H1 (cell line): ENCODE measurements at regions not wholly inside any gene's neighbourhood (a gene's known extent, or its start where the extent isn't known, plus 50 kb on each side); places are given as distances from the start of the nearest gene placed in this dataset.

Experiments
- CTCF ChIA-PET: fragments of 300-600 bp; sonication (Branson Sonifier 250); formaldehyde crosslinking; loops from one replicate; lab custom pipeline; 2021; ENCODE audit not compliant: partially characterized antibody; lab: Charles Lee
- POLR2A ChIA-PET: fragments of 300-600 bp; sonication (Branson Sonifier 250); formaldehyde crosslinking; loops from one replicate; lab custom pipeline; 2021; ENCODE audit warnings: inconsistent platforms; ENCODE audit not compliant: partially characterized antibody; lab: Charles Lee
- DNase-seq, 2 experiments: peaks; one replicate each; pipeline versions ENCODE4 v3.0.0 to v3.0.0-alpha.2; 2010 to 2022; ENCODE audit warnings: low spot score in 2 of 2, low read depth in 1 of 2, mixed read lengths in 1 of 2
- FAIRE-seq: peaks from 2 replicates; lab custom pipeline; 2011; peaks lifted over from hg19 to GRCh38; lab: Jason Lieb, UNC
- H2AFZ ChIP-seq: 2 replicates; pipeline ENCODE4 v1.8.1; 2012; ENCODE audit warnings: low read length, inconsistent platforms
- H2AK5ac ChIP-seq: 2 replicates; pipeline ENCODE4 v1.6.1; 2013; ENCODE audit warnings: low read depth, low read length
- H2BK120ac ChIP-seq: replicated peaks from 2 replicates; pipeline ENCODE3; 2013; ENCODE audit warnings: low read depth, low read length, inconsistent platforms
- H2BK12ac ChIP-seq: 2 replicates; pipeline ENCODE4 v1.6.1; 2013; ENCODE audit warnings: low read depth, low read length
- H2BK15ac ChIP-seq: 2 replicates; pipeline ENCODE4 v1.6.1; 2013; ENCODE audit warnings: low read length
- H2BK20ac ChIP-seq: 2 replicates; pipeline ENCODE4 v1.6.1; 2013; ENCODE audit warnings: low read length
- H2BK5ac ChIP-seq: 2 replicates; pipeline ENCODE4 v1.6.1; 2013; ENCODE audit warnings: low read depth, low read length
- H3K14ac ChIP-seq: 2 replicates; pipeline ENCODE4 v1.6.1; 2013; ENCODE audit warnings: inconsistent platforms; ENCODE audit not compliant: insufficient read length
- H3K18ac ChIP-seq: 2 replicates; pipeline ENCODE4 v1.6.1; 2013; ENCODE audit warnings: low read length; ENCODE audit errors: extremely low read depth
- H3K23ac ChIP-seq: 2 replicates; pipeline ENCODE4 v1.6.1; 2013; ENCODE audit warnings: inconsistent platforms; ENCODE audit not compliant: insufficient read length
- H3K23me2 ChIP-seq: 2 replicates; pipeline ENCODE4 v1.6.1; 2013; ENCODE audit warnings: low read depth, low read length
- H3K27ac ChIP-seq: 2 replicates; pipeline ENCODE4 v1.6.1; 2011; ENCODE audit warnings: low read depth, low read length, inconsistent platforms
- H3K27me3 ChIP-seq, 4 experiments: replicated peaks in 1 of 4; 1 replicate in 1 of 4; 2 replicates in 3 of 4; pipeline versions ENCODE4 v1.6.1 to v1.8.1; 2011 to 2013; ENCODE audit warnings: low read length in 3 of 4, mild to moderate bottlenecking in 3 of 4, inconsistent platforms in 2 of 4, mixed read lengths in 2 of 4, moderate library complexity in 1 of 4; ENCODE audit not compliant: control insufficient read depth in 3 of 4, insufficient read depth in 3 of 4; ENCODE audit errors: extremely low read depth in 1 of 4
- H3K36me3 ChIP-seq, 4 experiments: 2 replicates each; pipeline versions ENCODE4 v1.6.1 to v1.8.1; 2011 to 2013; ENCODE audit warnings: mild to moderate bottlenecking in 4 of 4, low read length in 3 of 4, moderate library complexity in 2 of 4, control low read depth in 1 of 4, inconsistent platforms in 1 of 4; ENCODE audit not compliant: insufficient read depth in 4 of 4, control insufficient read depth in 2 of 4
- H3K4ac ChIP-seq: replicated peaks from 2 replicates; pipeline ENCODE3; 2013; ENCODE audit warnings: low read length, low read depth, mixed read lengths, inconsistent platforms; ENCODE audit not compliant: insufficient read length
- H3K4me1 ChIP-seq, 4 experiments: replicated peaks in 1 of 4; 1 replicate in 1 of 4; 2 replicates in 3 of 4; pipeline versions ENCODE4 v1.6.1 to v1.8.1; 2011 to 2013; ENCODE audit warnings: low read length in 3 of 4, inconsistent platforms in 2 of 4, mixed read lengths in 1 of 4; ENCODE audit not compliant: insufficient read depth in 4 of 4, control insufficient read depth in 3 of 4
- H3K4me2 ChIP-seq, 2 experiments: 2 replicates each; pipeline versions ENCODE4 v1.6.1 to v1.8.1; 2011 to 2013; ENCODE audit warnings: low read depth in 2 of 2, low read length in 2 of 2, control low read depth in 1 of 2, inconsistent platforms in 1 of 2, mild to moderate bottlenecking in 1 of 2; ENCODE audit not compliant: insufficient read depth in 1 of 2
- H3K4me3 ChIP-seq, 4 experiments: fragments of 200-600, 300-600 bp in 1 of 4; sonication (generic), shearing (Covaris generic), sonication (Bioruptor Twin) in 1 of 4; 2 replicates each; pipeline versions ENCODE4 v1.5.1 to v1.8.1; 2011 to 2016; ENCODE audit warnings: low read length in 4 of 4, low read depth in 3 of 4, control low read depth in 2 of 4, inconsistent platforms in 2 of 4, mild to moderate bottlenecking in 2 of 4, mixed read lengths in 1 of 4, moderate library complexity in 1 of 4; ENCODE audit not compliant: insufficient read depth in 2 of 4; ENCODE audit errors: extremely low read depth in 1 of 4
- H3K56ac ChIP-seq: replicated peaks from 2 replicates; pipeline ENCODE3; 2013; ENCODE audit warnings: low read depth, mild to moderate bottlenecking, mixed read lengths, low read length, inconsistent platforms; ENCODE audit not compliant: insufficient read length
- H3K79me1 ChIP-seq: 2 replicates; pipeline ENCODE4 v1.6.1; 2013; ENCODE audit warnings: low read depth, low read length, control low read depth
- H3K79me2 ChIP-seq, 2 experiments: 2 replicates each; pipeline versions ENCODE4 v1.6.1 to v1.8.1; 2012 to 2013; ENCODE audit warnings: low read length in 2 of 2, mild to moderate bottlenecking in 2 of 2, inconsistent platforms in 1 of 2; ENCODE audit not compliant: insufficient read depth in 2 of 2, control insufficient read depth in 1 of 2
- H3K9ac ChIP-seq, 4 experiments: replicated peaks in 1 of 4; 1 replicate in 1 of 4; 2 replicates in 3 of 4; pipeline versions ENCODE4 v1.6.1 to v1.8.1; 2011 to 2013; ENCODE audit warnings: low read depth in 3 of 4, low read length in 3 of 4, control low read depth in 2 of 4, mild to moderate bottlenecking in 2 of 4, moderate library complexity in 2 of 4, inconsistent platforms in 1 of 4; ENCODE audit errors: extremely low read depth in 1 of 4
- H3K9me3 ChIP-seq, 2 experiments: 2 replicates each; pipeline versions ENCODE4 v1.6.1 to v1.8.1; 2012 to 2013; ENCODE audit warnings: mild to moderate bottlenecking in 2 of 2, moderate library complexity in 2 of 2, control low read depth in 1 of 2, inconsistent platforms in 1 of 2, low read depth in 1 of 2, low read length in 1 of 2, mixed read lengths in 1 of 2; ENCODE audit not compliant: insufficient read depth in 2 of 2
- H4K20me1 ChIP-seq, 2 experiments: replicated peaks in 1 of 2; 2 replicates each; pipeline versions ENCODE3 to v1.8.1; 2011 to 2013; ENCODE audit warnings: inconsistent platforms in 2 of 2, low read length in 2 of 2, mild to moderate bottlenecking in 1 of 2; ENCODE audit not compliant: insufficient read depth in 2 of 2, control insufficient read depth in 1 of 2
- H4K5ac ChIP-seq: 2 replicates; pipeline ENCODE4 v1.6.1; 2013; ENCODE audit warnings: low read length, low read depth, mixed read lengths, inconsistent platforms; ENCODE audit not compliant: insufficient read length
- H4K8ac ChIP-seq: 2 replicates; pipeline ENCODE4 v1.8.0; 2013; ENCODE audit warnings: mild to moderate bottlenecking, moderate library complexity, low read length, inconsistent platforms; ENCODE audit not compliant: insufficient read depth; ENCODE audit errors: extremely low read depth
- H4K91ac ChIP-seq: replicated peaks from 2 replicates; pipeline ENCODE3; 2013; ENCODE audit warnings: low read length, mixed read lengths, inconsistent platforms; ENCODE audit not compliant: insufficient read length
- ATF2 ChIP-seq: IDR thresholded peaks from 2 replicates; pipeline ENCODE4 v1.6.1; 2012; ENCODE audit warnings: low read length, inconsistent platforms
- E2F6 ChIP-seq: IDR thresholded peaks from 2 replicates; pipeline ENCODE4 v1.6.1; 2012; ENCODE audit warnings: inconsistent platforms
- FOSL1 ChIP-seq: IDR thresholded peaks from 2 replicates; pipeline ENCODE4 v1.6.1; 2011; ENCODE audit warnings: mild to moderate bottlenecking, low read depth, low read length, moderate library complexity; ENCODE audit not compliant: insufficient read depth
- JUN ChIP-seq: IDR thresholded peaks from 2 replicates; pipeline ENCODE4 v1.6.1; 2011; ENCODE audit warnings: low read depth, mild to moderate bottlenecking, improper control_type of control experiment, low read length
- PHF8 ChIP-seq: fragments of 200-600 bp; sonication (generic); conservative IDR thresholded peaks from 2 replicates; pipeline ENCODE4 v1.7.1; 2012; ENCODE audit warnings: low read depth, mild to moderate bottlenecking, inconsistent platforms, low read length, moderate library complexity
- POLR2A ChIP-seq, 2 experiments: IDR thresholded peaks; 1 replicate in 1 of 2; 2 replicates in 1 of 2; pipeline ENCODE4 v1.6.1; 2011; ENCODE audit warnings: low read depth in 2 of 2, low read length in 2 of 2, mild to moderate bottlenecking in 2 of 2; ENCODE audit errors: control extremely low read depth in 1 of 2
- SIN3A ChIP-seq, 2 experiments: IDR thresholded peaks in 1 of 2; conservative IDR thresholded peaks in 1 of 2; 2 replicates each; pipeline ENCODE4 v1.6.1; 2011 to 2012; ENCODE audit warnings: low read length in 2 of 2, improper control_type of control experiment in 1 of 2, low read depth in 1 of 2, mild to moderate bottlenecking in 1 of 2
- SIX5 ChIP-seq: IDR thresholded peaks from 2 replicates; pipeline ENCODE4 v1.6.1; 2011; ENCODE audit warnings: mild to moderate bottlenecking, low read depth, low read length
- TCF12 ChIP-seq: IDR thresholded peaks from 2 replicates; pipeline ENCODE4 v1.6.1; 2011; ENCODE audit warnings: low read depth, mild to moderate bottlenecking, low read length
- ZNF274 ChIP-seq: IDR thresholded peaks from 2 replicates; pipeline ENCODE4 v1.7.0; 2012; ENCODE audit warnings: low read length, borderline replicate concordance; ENCODE audit errors: extremely low read depth
- WGBS, 2 experiments: shearing (Covaris generic) in 1 of 2; methylation state at CpG; one replicate each; pipeline versions ENCODE4 v1.1.6 to v1.1.7; 2013 to 2015; ENCODE audit warnings: low lambda C conversion rate in 2 of 2, mixed read lengths in 2 of 2, inconsistent platforms in 1 of 2, low coverage in 1 of 2, missing lambda C conversion rate in 1 of 2; ENCODE audit not compliant: insufficient replicate concordance in 2 of 2, insufficient coverage in 1 of 2, insufficient read length in 1 of 2; ENCODE audit errors: extremely low coverage in 1 of 2, missing lambda C conversion rate in 1 of 2; 5-methylcytosine and 5-hydroxymethylcytosine counted together
- TF ChIP-seq, protein P1 (sequence below): IDR thresholded peaks from 2 replicates; pipeline ENCODE4 v1.6.1; 2012; ENCODE audit warnings: inconsistent platforms

- Histone ChIP-seq H2BK120ac (no peak overlapping the region), H4K20me1 (no peaks in the 10 kb centered on the region), H3K79me1 (no peaks in the 10 kb centered on the region), H3K9ac (no peak overlapping the region), H4K5ac (no peak overlapping the region), H3K4ac (no peak overlapping the region), H3K56ac (no peak overlapping the region), H2BK20ac (no peak overlapping the region), H3K23me2 (no peaks in the 10 kb centered on the region), H3K4me2 (no peak overlapping the region), H4K8ac (no peak overlapping the region), H3K14ac (no peak overlapping the region), H4K91ac (no peak overlapping the region), H3K79me2 (no peaks in the 10 kb centered on the region), H3K27ac (no peak overlapping the region), H3K9me3 (no peaks in the 10 kb centered on the region), H3K4me1 (no peaks in the 10 kb centered on the region), H3K18ac (no peak overlapping the region), H3K36me3 (no peaks in the 10 kb centered on the region), H2BK15ac (no peak overlapping the region), H3K27me3 (no peaks in the 10 kb centered on the region), H2AK5ac (no peak overlapping the region), H2AFZ (no peak overlapping the region), H3K23ac (no peak overlapping the region), H3K4me3 (no peak overlapping the region), H2BK12ac (no peak overlapping the region), H2BK5ac (no peak overlapping the region)
- ChIA-PET POLR2A (no interaction called here), CTCF (no interaction called here)
- DNase-seq (no peak), FAIRE-seq (no peak)
- 87% methylated on average over 5 of the region's 5 CpGs; no CpG with 5 or more reads in 1 of the 2 experiments for WGBS, 2 experiments
- TF ChIP-seq ATF2 (no peak), TCF12 (no peak), PHF8 (no peak), ZNF274 (no peak), SIX5 (no peak), POLR2A (IDR thresholded peaks at IDR 0.05; ENCODE audit: control extremely low read depth in 1 of 2, low read depth in 2 of 2, low read length in 2 of 2) (no peak), E2F6 (no peak), FOSL1 (no peak), JUN (no peak), SIN3A (conservative IDR thresholded peaks at IDR 0.05 in 1 of 2, IDR thresholded peaks at IDR 0.05 in 1 of 2; ENCODE audit: low read depth in 1 of 2, low read length in 2 of 2) (no peak)
- TF ChIP-seq, protein P1, sequence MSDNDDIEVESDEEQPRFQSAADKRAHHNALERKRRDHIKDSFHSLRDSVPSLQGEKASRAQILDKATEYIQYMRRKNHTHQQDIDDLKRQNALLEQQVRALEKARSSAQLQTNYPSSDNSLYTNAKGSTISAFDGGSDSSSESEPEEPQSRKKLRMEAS = no peak
Observed at GRCh38 chr10:29826801-29827450, 192.2 kb upstream of the SVIL start.
